ENCODE measurements at regions not wholly inside any gene's neighbourhood (a gene's known extent, or its start where the extent isn't known, plus 50 kb on each side); places are given as distances from the start of the nearest gene placed in this dataset.

DNA sequence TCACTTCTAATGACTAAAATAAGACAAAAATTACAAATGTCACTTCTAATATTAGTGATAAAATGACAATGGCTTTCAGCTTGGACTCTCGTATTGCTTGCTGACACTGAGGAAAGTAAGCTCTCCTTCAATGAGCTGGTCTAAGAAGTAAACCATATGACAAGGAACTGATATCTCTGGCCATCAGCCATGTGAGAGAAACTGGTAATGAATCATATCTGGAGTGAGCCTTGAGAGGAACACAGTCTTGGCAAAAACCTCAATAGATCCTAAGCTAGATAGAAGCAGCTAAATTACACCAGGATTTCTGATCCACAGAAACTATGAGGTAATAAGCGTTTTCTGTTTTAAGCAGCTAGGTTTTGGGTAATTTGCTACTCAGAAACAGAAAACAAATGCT is 1575.1 kb downstream of the OTOL1 start:
- no peak for DNase-seq

Measured in MV-4-11 (cell line).